ENCODE measurements at regions not wholly inside any gene's neighbourhood (a gene's known extent, or its start where the extent isn't known, plus 50 kb on each side); places are given as distances from the start of the nearest gene placed in this dataset.

GRCh38 chr1:222241410-222241809, 306.5 kb downstream of the HHIPL2 start:
- Histone ChIP-seq H3K36me3 (replicated peaks in 1 of 2; ENCODE audit: insufficient read depth in 1 of 2, low read depth in 2 of 2) (no peaks in the 10 kb centered on the region), H3K4me3 (no peak overlapping the region), H3K9me3 (no peaks in the 10 kb centered on the region), H3K4me1 (no peaks in the 10 kb centered on the region), H3K27me3 (no peaks in the 10 kb centered on the region), H3K27ac (no peak overlapping the region)
- TF ChIP-seq POLR2A (IDR thresholded peaks at IDR 0.05) (no peak), CTCF (IDR thresholded peaks at IDR 0.05) (no peak)
- DNase-seq (peak in 1 of 4 donors; percentile 8), ATAC-seq (peak; percentile 18)
- intact Hi-C loops (cut with DNase I) = no loop called here
- 67 to 72% methylated on average over 5 of the region's 5 CpGs for WGBS, 2 donors

- ATAC-seq (no peak), DNase-seq (no peak)
- no peaks in the 10 kb centered on the region for H3K36me3 ChIP-seq (replicated peaks in 1 of 2; ENCODE audit: insufficient read depth in 1 of 2, low read depth in 2 of 2)
- H3K4me3 ChIP-seq = no peak overlapping the region
- intact Hi-C loops (cut with DNase I) = no loop called here
- TF ChIP-seq POLR2A (IDR thresholded peaks at IDR 0.05) (no peak), CTCF (IDR thresholded peaks at IDR 0.05) (no peak)
- H3K27ac ChIP-seq = no peak overlapping the region
- 59 to 77% methylated on average over 7 of the region's 7 CpGs for WGBS, 2 donors
- no peaks in the 10 kb centered on the region for H3K4me1 ChIP-seq
- H3K9me3 ChIP-seq = no peaks in the 10 kb centered on the region
- H3K27me3 ChIP-seq = no peaks in the 10 kb centered on the region
These were observed 307.2 kb downstream of the HHIPL2 start for GRCh38 chr1:222240536-222241181.

- ATAC-seq (no peak), DNase-seq (no peak)
- H3K27ac ChIP-seq = no peak overlapping the region
- H3K36me3 ChIP-seq (replicated peaks in 1 of 2; ENCODE audit: insufficient read depth in 1 of 2, low read depth in 2 of 2) = no peaks in the 10 kb centered on the region
- no peak overlapping the region for H3K4me3 ChIP-seq
- no peaks in the 10 kb centered on the region for H3K4me1 ChIP-seq
- H3K27me3 ChIP-seq = no peaks in the 10 kb centered on the region
- no peaks in the 10 kb centered on the region for H3K9me3 ChIP-seq
- 95 to 100% methylated on average over 1 of the region's 1 CpG for WGBS, 2 donors
- TF ChIP-seq CTCF (IDR thresholded peaks at IDR 0.05) (no peak), POLR2A (IDR thresholded peaks at IDR 0.05) (no peak)
- intact Hi-C loops (cut with DNase I) = no loop called here
These were observed 308.8 kb downstream of the HHIPL2 start for GRCh38 chr1:222239130-222239529.

GRCh38 chr1:222234351-222234750, 313.6 kb downstream of the HHIPL2 start:
- TF ChIP-seq POLR2A (IDR thresholded peaks at IDR 0.05) (no peak), CTCF (IDR thresholded peaks at IDR 0.05) (no peak)
- no peak overlapping the region for H3K4me3 ChIP-seq
- DNase-seq (no peak), ATAC-seq (no peak)
- no peak overlapping the region for H3K27ac ChIP-seq
- intact Hi-C loops (cut with DNase I) = no loop called here
- no peaks in the 10 kb centered on the region for H3K9me3 ChIP-seq
- no peaks in the 10 kb centered on the region for H3K27me3 ChIP-seq
- no peaks in the 10 kb centered on the region for H3K4me1 ChIP-seq
- 78 to 85% methylated on average over 2 of the region's 2 CpGs for WGBS, 2 donors
- H3K36me3 ChIP-seq (replicated peaks in 1 of 2; ENCODE audit: insufficient read depth in 1 of 2, low read depth in 2 of 2) = no peaks in the 10 kb centered on the region

GRCh38 chr1:222233444-222234158, 314.3 kb downstream of the HHIPL2 start:
- Histone ChIP-seq H3K27ac (no peak overlapping the region), H3K9me3 (no peaks in the 10 kb centered on the region), H3K4me3 (no peak overlapping the region), H3K27me3 (no peaks in the 10 kb centered on the region), H3K4me1 (no peaks in the 10 kb centered on the region), H3K36me3 (replicated peaks in 1 of 2; ENCODE audit: insufficient read depth in 1 of 2, low read depth in 2 of 2) (no peaks in the 10 kb centered on the region)
- intact Hi-C loops (cut with DNase I) = no loop called here
- no peak for ATAC-seq
- DNase-seq = no peak
- TF ChIP-seq POLR2A (IDR thresholded peaks at IDR 0.05) = no peak
- TF ChIP-seq CTCF (IDR thresholded peaks at IDR 0.05) = no peak
- 65 to 74% methylated on average over 6 of the region's 6 CpGs for WGBS, 2 donors
